22Rv1 (cell line): ENCODE measurements at regions not wholly inside any gene's neighbourhood (a gene's known extent, or its start where the extent isn't known, plus 50 kb on each side); places are given as distances from the start of the nearest gene placed in this dataset.

Source experiments
- H3K27ac ChIP-seq: fragments of 450-650 bp; 2 replicates; pipeline ENCODE4 v1.5.1; 2017
- CTCF ChIP-seq: fragments of 450-650 bp; IDR thresholded peaks from 2 replicates; pipeline ENCODE4 v1.5.1; 2017; ENCODE audit warnings: mild to moderate bottlenecking
- ZFX ChIP-seq: fragments of 450-650 bp; IDR thresholded peaks from 2 replicates; pipeline ENCODE4 v1.6.1; 2017; ENCODE audit warnings: antibody characterized with exemption, borderline replicate concordance

- TF ChIP-seq ZFX (no peak), CTCF (no peak)
- H3K27ac ChIP-seq = no peak overlapping the region
These were observed 239.1 kb upstream of the ARID2 start for GRCh38 chr12:45490232-45490881.

- H3K27ac ChIP-seq = no peak overlapping the region
- no peak for TF ChIP-seq ZFX
- TF ChIP-seq CTCF = no peak
These were observed 235.2 kb upstream of the ARID2 start for GRCh38 chr12:45494279-45494678.

GRCh38 chr12:45498645-45499044 lies 230.9 kb upstream of the ARID2 start:
- no peak for TF ChIP-seq CTCF
- no peak for TF ChIP-seq ZFX
- H3K27ac ChIP-seq = no peak overlapping the region

GRCh38 chr12:45502481-45503128 lies 226.9 kb upstream of the ARID2 start:
- no peak overlapping the region for H3K27ac ChIP-seq

GRCh38 chr12:45503899-45504298 lies 225.6 kb upstream of the ARID2 start:
- H3K27ac ChIP-seq = no peak overlapping the region
- no peak for TF ChIP-seq ZFX
- no peak for TF ChIP-seq CTCF

More at GRCh38 chr12:45502481-45503128, 226.9 kb upstream of the ARID2 start:
- TF ChIP-seq CTCF (no peak), ZFX (no peak)

- H3K27ac ChIP-seq = no peak overlapping the region
- no peak for TF ChIP-seq CTCF
- no peak for TF ChIP-seq ZFX
These were observed 225.0 kb upstream of the ARID2 start for GRCh38 chr12:45504316-45505010.

- TF ChIP-seq CTCF = no peak
- no peak for TF ChIP-seq ZFX
- H3K27ac ChIP-seq = no peak overlapping the region
These were observed 220.3 kb upstream of the ARID2 start for GRCh38 chr12:45509187-45509586.
